Upper lobe of left lung (tissue), 4 donors: ENCODE measurements at regions not wholly inside any gene's neighbourhood (a gene's known extent, or its start where the extent isn't known, plus 50 kb on each side); places are given as distances from the start of the nearest gene placed in this dataset.

ENCODE experiments used
- CTCF ChIP-seq, 6 experiments: fragments of 450-650 bp in 4 of 6; fragments of 200-600 bp in 2 of 6; sonication (generic) in 2 of 6; IDR thresholded peaks; one replicate each; pipeline ENCODE4 v1.5.1; 2016 to 2019; ENCODE audit warnings: antibody characterized with exemption in 6 of 6
- EP300 ChIP-seq, 4 donors: sonication (generic); formaldehyde crosslinking; IDR thresholded peaks; one replicate each; pipeline ENCODE4 v1.5.1; 2017; ENCODE audit warnings: antibody characterized with exemption in 4 of 4, control low read depth in 2 of 4
- POLR2A ChIP-seq, 4 donors: fragments of 450-650 bp; IDR thresholded peaks; one replicate each; pipeline ENCODE4 v1.5.1; 2016 to 2017; ENCODE audit warnings: antibody characterized with exemption in 4 of 4, mild to moderate bottlenecking in 2 of 4
- POLR2AphosphoS5 ChIP-seq, 2 donors: sonication (generic); formaldehyde crosslinking; IDR thresholded peaks; one replicate each; pipeline ENCODE4 v1.5.1; 2017; ENCODE audit warnings: antibody characterized with exemption in 2 of 2

- no peak for TF ChIP-seq CTCF (IDR thresholded peaks at IDR 0.05)
- TF ChIP-seq POLR2A (IDR thresholded peaks at IDR 0.05): no peak
- no peak for TF ChIP-seq EP300 (IDR thresholded peaks at IDR 0.05)
- TF ChIP-seq POLR2AphosphoS5 (IDR thresholded peaks at IDR 0.05): no peak
Observed at GRCh38 chr3:34198309-34198708, 399.9 kb downstream of the PDCD6IP start.
